GM18951 (cell line): ENCODE measurements at regions not wholly inside any gene's neighbourhood (a gene's known extent, or its start where the extent isn't known, plus 50 kb on each side); places are given as distances from the start of the nearest gene placed in this dataset.

Experiments used
- POLR2A ChIP-seq: IDR thresholded peaks from 4 replicates; pipeline ENCODE4 v1.6.1; 2011; ENCODE audit warnings: mild to moderate bottlenecking; ENCODE audit not compliant: insufficient read length, insufficient read depth; ENCODE audit errors: extremely low read depth
- in situ Hi-C: fragments of 300-500 bp; cut with MboI; formaldehyde crosslinking; loops from one replicate; pipeline ENCODE4 v1.12.0; 2022; ENCODE audit warnings: low sequenced_read_pairs, mixed read lengths, inconsistent platforms; ENCODE audit not compliant: unreplicated experiment

- TF ChIP-seq POLR2A: no peak
- in situ Hi-C loops: no loop called here
Measured at GRCh38 chr4:60209588-60209987, 990.5 kb upstream of the ADGRL3 start.

GRCh38 chr4:60215906-60216305, 984.2 kb upstream of the ADGRL3 start:
- no peak for TF ChIP-seq POLR2A
- in situ Hi-C loops: no loop called here

GRCh38 chr4:60216752-60217151, 983.4 kb upstream of the ADGRL3 start:
- in situ Hi-C loops: no loop called here
- TF ChIP-seq POLR2A: no peak

GRCh38 chr4:60221866-60222265, 978.3 kb upstream of the ADGRL3 start:
- in situ Hi-C loops: no loop called here
- TF ChIP-seq POLR2A: no peak

- in situ Hi-C loops: no loop called here
- TF ChIP-seq POLR2A: no peak
Measured at GRCh38 chr4:60223208-60223923, 976.8 kb upstream of the ADGRL3 start.

GRCh38 chr4:60241866-60242265, 958.3 kb upstream of the ADGRL3 start:
- in situ Hi-C loops: no loop called here
- TF ChIP-seq POLR2A: no peak

- in situ Hi-C loops: no loop called here
- no peak for TF ChIP-seq POLR2A
Measured at GRCh38 chr4:60249784-60250183, 950.3 kb upstream of the ADGRL3 start.

- in situ Hi-C loops: no loop called here
- no peak for TF ChIP-seq POLR2A
Measured at GRCh38 chr4:60250657-60251056, 949.5 kb upstream of the ADGRL3 start.

- in situ Hi-C loops: no loop called here
- TF ChIP-seq POLR2A: no peak
Measured at GRCh38 chr4:60259781-60260180, 940.3 kb upstream of the ADGRL3 start.

GRCh38 chr4:60266505-60266904, 933.6 kb upstream of the ADGRL3 start:
- TF ChIP-seq POLR2A: no peak
- in situ Hi-C loops: no loop called here

- TF ChIP-seq POLR2A: no peak
Measured at GRCh38 chr4:60296386-60296785, 903.7 kb upstream of the ADGRL3 start.

GRCh38 chr4:60313611-60314178, 886.4 kb upstream of the ADGRL3 start:
- no peak for TF ChIP-seq POLR2A
- in situ Hi-C loops: no loop called here

More at GRCh38 chr4:60296386-60296785, 903.7 kb upstream of the ADGRL3 start:
- in situ Hi-C loops: no loop called here

GRCh38 chr4:60314416-60314815, 885.7 kb upstream of the ADGRL3 start:
- TF ChIP-seq POLR2A: no peak
- in situ Hi-C loops: no loop called here

- no peak for TF ChIP-seq POLR2A
- in situ Hi-C loops: no loop called here
Measured at GRCh38 chr4:60315586-60315985, 884.5 kb upstream of the ADGRL3 start.

GRCh38 chr4:60326735-60327134, 873.4 kb upstream of the ADGRL3 start:
- no peak for TF ChIP-seq POLR2A
- in situ Hi-C loops: no loop called here

- TF ChIP-seq POLR2A: no peak
- in situ Hi-C loops: no loop called here
Measured at GRCh38 chr4:60327651-60328050, 872.5 kb upstream of the ADGRL3 start.
